ENCODE measurements at regions not wholly inside any gene's neighbourhood (a gene's known extent, or its start where the extent isn't known, plus 50 kb on each side); places are given as distances from the start of the nearest gene placed in this dataset.
"Not testable (repeated sequence)": the region's sequence is repeated elsewhere in the genome, so short reads cannot be mapped to it uniquely, and the experiment has no call there.

- TF ChIP-seq CTCF (IDR thresholded peaks at IDR 0.05; ENCODE audit: borderline replicate concordance, insufficient read depth, low read depth, low read length), result no peak
- H3K4me3 ChIP-seq (ENCODE audit: low read depth, low read length), result no peak overlapping the region
These were observed 106.2 kb upstream of the PLAAT1 start for GRCh38 chr3:193134856-193135255.

GRCh38 chr3:193140381-193140780, 100.6 kb upstream of the PLAAT1 start:
- TF ChIP-seq CTCF (IDR thresholded peaks at IDR 0.05; ENCODE audit: borderline replicate concordance, insufficient read depth, low read depth, low read length), result no peak
- H3K4me3 ChIP-seq (ENCODE audit: low read depth, low read length), result no peak overlapping the region

GRCh38 chr3:193145248-193145647, 95.8 kb upstream of the PLAAT1 start:
- no peak for TF ChIP-seq CTCF (IDR thresholded peaks at IDR 0.05; ENCODE audit: borderline replicate concordance, insufficient read depth, low read depth, low read length)
- H3K4me3 ChIP-seq (ENCODE audit: low read depth, low read length), result no peak overlapping the region

- H3K4me3 ChIP-seq (ENCODE audit: low read depth, low read length), result no peak overlapping the region
- no peak for TF ChIP-seq CTCF (IDR thresholded peaks at IDR 0.05; ENCODE audit: borderline replicate concordance, insufficient read depth, low read depth, low read length)
These were observed 92.1 kb upstream of the PLAAT1 start for GRCh38 chr3:193148688-193149473.

- no peak for TF ChIP-seq CTCF (IDR thresholded peaks at IDR 0.05; ENCODE audit: borderline replicate concordance, insufficient read depth, low read depth, low read length)
- no peak overlapping the region for H3K4me3 ChIP-seq (ENCODE audit: low read depth, low read length)
These were observed 91.0 kb upstream of the PLAAT1 start for GRCh38 chr3:193149998-193150397.

- H3K4me3 ChIP-seq (ENCODE audit: low read depth, low read length), result not testable (repeated sequence)
These were observed 85.8 kb upstream of the PLAAT1 start for GRCh38 chr3:193155044-193155781.

- TF ChIP-seq CTCF (IDR thresholded peaks at IDR 0.05; ENCODE audit: borderline replicate concordance, insufficient read depth, low read depth, low read length), result no peak
- H3K4me3 ChIP-seq (ENCODE audit: low read depth, low read length), result no peak overlapping the region
These were observed 84.0 kb upstream of the PLAAT1 start for GRCh38 chr3:193157051-193157450.
